NCI-H1694 (cell line): ENCODE measurements at regions not wholly inside any gene's neighbourhood (a gene's known extent, or its start where the extent isn't known, plus 50 kb on each side); places are given as distances from the start of the nearest gene placed in this dataset.
"Not testable (repeated sequence)": the region's sequence is repeated elsewhere in the genome, so short reads cannot be mapped to it uniquely, and the experiment has no call there.

Source experiments
- DNase-seq: peaks from one replicate; lab custom pipeline; 2025; lab: John Stamatoyannopoulos, UW

- no peak for DNase-seq
Observed at GRCh38 chr5:166860426-166860825, 1431.0 kb upstream of the WWC1 start.

- no peak for DNase-seq
Observed at GRCh38 chr5:166862581-166862980, 1428.9 kb upstream of the WWC1 start.

DNA sequence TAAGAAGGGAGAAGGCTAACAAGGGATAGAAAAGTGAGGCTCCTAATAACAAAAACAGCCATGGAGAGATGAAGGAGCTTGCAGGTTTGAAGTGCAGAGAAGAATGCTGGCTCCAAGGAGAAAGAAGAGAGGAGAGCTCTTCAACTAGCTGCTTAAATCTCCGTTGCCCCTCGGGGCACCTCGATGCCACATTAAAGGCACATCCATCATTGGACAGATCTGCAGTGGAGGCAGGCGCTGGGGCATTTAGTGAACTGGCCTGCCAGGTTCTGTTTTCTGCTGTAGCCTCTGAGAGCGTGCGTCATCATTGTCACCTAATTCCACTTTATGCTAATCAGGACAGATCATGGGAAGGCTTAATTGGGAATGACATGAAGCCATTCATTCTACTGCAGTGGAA lies 1426.2 kb upstream of the WWC1 start:
- no peak for DNase-seq

- no peak for DNase-seq
Observed at GRCh38 chr5:166880456-166880855, 1411.0 kb upstream of the WWC1 start.

DNA sequence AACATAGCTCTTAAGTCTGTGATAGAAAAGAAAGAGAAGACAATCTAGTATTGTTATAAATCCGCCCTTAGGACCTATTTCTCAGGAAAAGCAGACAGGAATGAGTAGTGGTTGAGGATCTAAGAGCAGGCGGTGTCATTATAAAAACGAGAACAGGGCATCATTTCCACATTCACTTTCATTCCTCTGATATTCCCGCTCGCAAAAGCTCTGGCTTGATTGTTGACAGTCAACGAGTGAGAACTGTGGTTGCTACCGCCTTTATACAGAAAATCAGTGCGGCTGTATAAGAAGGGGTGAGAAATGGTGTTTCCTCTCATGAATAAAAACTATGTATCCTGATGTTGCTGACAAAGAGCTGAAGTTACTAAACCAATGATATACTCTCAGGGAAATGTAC lies 1409.6 kb upstream of the WWC1 start:
- DNase-seq = no peak

- no peak for DNase-seq
Observed at GRCh38 chr5:166883016-166883415, 1408.4 kb upstream of the WWC1 start.

- no peak for DNase-seq
Observed at GRCh38 chr5:166898166-166898565, 1393.3 kb upstream of the WWC1 start.

- DNase-seq = no peak
Observed at GRCh38 chr5:166899343-166899742, 1392.1 kb upstream of the WWC1 start.

DNA sequence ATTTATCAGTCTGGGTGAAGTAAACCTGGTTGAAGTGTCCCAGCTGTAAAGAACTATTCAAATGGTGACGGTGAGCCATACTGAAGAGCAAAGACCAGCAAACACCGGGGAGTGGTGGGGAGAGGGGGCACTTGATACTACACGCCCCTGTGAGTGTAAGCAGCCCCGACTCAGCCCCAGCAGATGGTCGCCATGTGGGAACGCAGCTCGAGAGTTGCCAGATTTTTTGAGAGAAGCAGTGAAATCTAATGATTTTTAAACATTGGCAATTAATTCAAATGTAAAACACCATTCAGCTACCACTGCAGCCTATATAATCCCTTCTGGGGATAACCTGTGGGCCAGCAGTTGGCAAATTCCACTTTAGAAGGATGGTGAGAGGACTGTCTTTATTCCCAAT lies 1386.9 kb upstream of the WWC1 start:
- DNase-seq = no peak

GRCh38 chr5:166906991-166907713 lies 1384.3 kb upstream of the WWC1 start:
- DNase-seq = no peak

- no peak for DNase-seq
Observed at GRCh38 chr5:166909040-166909439, 1382.4 kb upstream of the WWC1 start.

DNA sequence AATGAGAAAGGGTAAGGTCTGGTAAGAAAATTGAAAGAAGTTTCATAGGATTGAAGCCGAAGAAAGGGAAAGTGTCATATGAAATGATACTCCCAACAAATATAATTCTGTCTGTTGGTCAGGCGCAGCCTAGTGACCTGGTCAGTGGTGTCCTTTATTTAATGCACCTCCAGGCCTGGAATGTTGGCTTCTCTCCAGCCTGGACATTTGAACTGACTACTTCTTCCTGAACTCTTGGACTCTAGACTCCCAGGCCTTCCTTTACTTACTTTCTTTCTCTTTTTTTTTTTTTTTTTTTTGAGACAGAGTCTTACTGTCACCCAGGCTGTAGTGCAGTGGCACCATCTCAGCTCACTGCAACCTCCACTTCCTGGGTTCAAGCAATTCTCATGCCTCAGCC lies 1381.5 kb upstream of the WWC1 start:
- DNase-seq = no peak

DNA sequence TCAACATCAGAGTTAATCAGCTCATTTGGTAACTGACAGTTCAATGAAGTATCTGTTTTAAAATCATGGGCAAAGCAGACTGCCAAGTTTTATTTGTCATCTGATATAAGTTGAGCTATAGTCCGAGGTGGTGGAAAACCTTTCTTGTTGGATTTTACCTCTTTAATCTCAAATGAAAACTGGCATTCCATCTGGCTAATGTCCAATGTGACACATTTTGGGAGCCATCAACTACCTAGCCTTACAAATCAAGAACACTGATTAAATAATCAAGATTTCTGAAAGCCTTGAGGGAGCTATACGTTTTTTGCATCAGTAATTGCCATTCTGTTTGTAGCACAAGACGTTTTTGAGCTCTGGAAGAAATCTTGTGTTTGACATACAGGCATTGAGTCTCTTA lies 1380.5 kb upstream of the WWC1 start:
- DNase-seq = no peak

- DNase-seq = no peak
Observed at GRCh38 chr5:166916021-166916420, 1375.4 kb upstream of the WWC1 start.

- DNase-seq = no peak
Observed at GRCh38 chr5:166926138-166926537, 1365.3 kb upstream of the WWC1 start.

DNA sequence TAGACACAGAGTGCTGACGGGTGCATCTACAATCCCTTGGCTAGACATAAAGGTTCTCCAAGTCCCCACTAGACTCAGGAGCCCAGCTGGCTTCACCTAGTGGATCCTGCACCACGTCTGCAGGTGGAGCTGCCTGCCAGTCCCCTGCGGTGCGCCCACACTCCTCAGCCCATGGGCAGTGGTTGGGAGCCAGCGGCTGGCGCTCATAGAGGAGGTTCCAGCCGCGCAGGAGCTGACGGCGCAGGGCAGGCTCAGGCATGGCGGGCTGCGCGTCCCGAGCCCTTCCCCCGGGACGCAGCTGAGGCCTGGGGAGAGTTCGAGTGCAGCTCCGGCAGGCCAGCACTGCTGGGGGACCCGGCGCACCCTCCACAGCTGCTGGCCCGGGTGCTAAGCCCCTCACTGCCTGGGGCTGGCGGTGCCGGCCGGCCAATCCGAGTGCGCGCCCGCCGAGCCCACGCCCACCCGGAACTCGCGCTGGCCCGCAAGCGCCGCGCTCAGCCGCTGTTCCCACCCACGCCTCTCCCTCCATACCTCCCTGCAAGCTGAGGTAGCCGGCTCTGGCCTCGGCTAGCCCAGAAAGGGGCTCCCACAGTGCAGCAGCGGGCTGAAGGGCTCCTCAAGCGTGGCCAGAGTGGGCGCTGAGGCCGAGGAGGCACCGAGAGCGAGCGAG lies 1364.5 kb upstream of the WWC1 start:
- not testable (repeated sequence) for DNase-seq

DNA sequence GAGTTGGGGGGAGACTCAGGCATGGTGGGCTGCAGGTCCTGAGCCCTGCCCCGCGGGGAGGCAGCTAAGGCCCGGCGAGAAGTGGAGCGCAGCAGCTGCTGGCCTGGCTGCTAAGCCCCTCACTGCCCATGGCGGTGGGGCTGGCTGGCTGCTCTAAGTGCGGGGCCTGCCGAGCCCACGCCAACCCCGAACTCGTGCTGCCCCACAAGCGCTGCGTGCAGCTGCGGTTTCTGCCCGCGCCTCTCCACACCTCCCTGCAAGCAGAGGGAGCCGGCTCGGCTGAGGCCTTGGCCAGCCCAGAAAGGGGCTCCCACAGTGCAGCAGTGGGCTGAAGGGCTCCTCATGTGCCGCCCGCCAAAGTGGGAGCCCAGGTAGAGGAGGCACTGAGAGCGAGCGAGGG lies 1355.1 kb upstream of the WWC1 start:
- DNase-seq = no peak

- DNase-seq = no peak
Observed at GRCh38 chr5:166938071-166938470, 1353.4 kb upstream of the WWC1 start.

GRCh38 chr5:166942948-166943347 lies 1348.5 kb upstream of the WWC1 start:
- no peak for DNase-seq

DNA sequence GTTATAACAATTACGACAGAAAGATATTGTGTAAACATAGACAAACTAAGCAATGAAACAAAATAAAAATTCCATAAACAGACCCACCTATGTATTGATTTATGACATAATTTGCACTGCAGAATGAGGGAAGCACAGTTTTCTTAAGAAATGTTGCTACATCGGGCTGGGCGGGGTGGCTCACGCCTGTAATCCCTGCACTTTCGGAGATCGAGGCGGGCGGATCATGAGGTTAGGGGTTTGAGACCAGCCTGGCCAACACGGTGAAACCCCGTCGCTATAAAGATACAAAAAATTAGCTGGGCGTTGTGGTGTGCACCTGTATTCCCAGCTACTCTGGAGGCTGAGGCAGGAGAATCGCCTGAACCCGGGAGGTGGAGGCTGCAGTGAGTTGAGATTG lies 1344.4 kb upstream of the WWC1 start:
- DNase-seq = no peak

- no peak for DNase-seq
Observed at GRCh38 chr5:166948679-166949078, 1342.8 kb upstream of the WWC1 start.

GRCh38 chr5:166952048-166952447 lies 1339.4 kb upstream of the WWC1 start:
- DNase-seq = no peak

DNA sequence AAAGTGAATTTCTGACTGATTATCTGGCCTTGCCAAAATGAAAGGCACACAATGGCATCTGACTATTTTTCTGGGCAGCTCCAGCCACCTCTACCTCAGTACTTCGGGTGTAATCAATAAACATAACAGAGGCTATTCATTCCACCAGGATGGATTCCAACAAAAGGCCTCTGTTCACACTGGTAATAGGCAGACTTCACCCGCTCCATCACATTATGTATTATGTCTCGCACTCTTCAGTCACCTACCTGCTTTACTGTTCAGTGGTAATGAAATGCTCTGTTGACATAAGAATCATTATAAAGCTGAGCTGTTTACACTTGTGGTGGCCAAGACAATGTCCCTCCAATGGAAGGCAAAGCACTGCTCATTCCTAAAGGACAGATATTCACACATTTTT lies 1333.7 kb upstream of the WWC1 start:
- DNase-seq = no peak

DNA sequence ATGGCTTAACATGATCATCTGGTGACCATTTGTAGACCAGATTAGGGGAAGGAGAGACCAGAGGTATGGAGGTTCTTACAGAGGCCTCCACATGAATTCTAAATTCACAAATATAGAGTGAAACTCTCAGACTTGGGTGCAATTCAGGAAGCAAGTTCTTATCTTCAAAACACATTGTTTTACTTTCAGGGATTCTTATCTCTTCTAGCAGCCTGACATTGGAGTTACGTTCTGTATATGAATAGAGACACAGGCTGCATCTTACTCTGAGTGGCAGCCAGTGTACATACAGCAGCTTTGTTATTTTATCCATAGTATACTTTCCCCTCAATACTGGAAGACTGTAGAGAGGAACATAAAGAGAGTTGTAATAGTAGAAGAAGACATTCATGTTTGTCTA lies 1331.7 kb upstream of the WWC1 start:
- DNase-seq = no peak
